ENCODE measurements at regions not wholly inside any gene's neighbourhood (a gene's known extent, or its start where the extent isn't known, plus 50 kb on each side); places are given as distances from the start of the nearest gene placed in this dataset.
A peak's percentile ranks its signal among the peaks of the same experiment; 100 is the strongest.

DNA sequence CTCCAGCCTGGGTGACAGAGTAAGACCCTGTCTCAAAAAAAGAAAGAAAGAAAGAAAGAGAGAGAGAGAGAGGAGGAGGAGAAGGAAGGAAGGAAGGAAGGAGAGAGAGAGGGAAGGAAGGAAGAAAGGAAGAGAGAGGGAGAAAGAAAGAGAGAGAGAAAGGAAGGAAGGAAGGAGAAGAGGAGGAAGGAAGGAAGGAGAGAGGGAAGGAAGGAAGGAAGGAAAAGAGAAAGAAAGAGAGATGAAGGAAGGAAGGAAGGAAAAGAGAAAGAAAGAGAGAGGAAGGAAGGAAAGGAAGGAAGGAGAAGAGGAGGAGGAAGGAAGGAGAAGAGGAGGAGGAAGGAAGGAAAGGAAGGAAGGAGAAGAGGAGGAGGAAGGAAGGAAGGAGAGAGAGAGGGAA is 82.2 kb upstream of the ATP1B1 start:
- Histone ChIP-seq H3K36me3 (no peaks in the 10 kb centered on the region), H3K27me3 (replicated peaks; ENCODE audit: insufficient read depth) (no peaks in the 10 kb centered on the region), H3K4me3 (no peak overlapping the region), H3K27ac (no peak overlapping the region), H3K9me3 (no peaks in the 10 kb centered on the region), H3K4me1 (ENCODE audit: control insufficient read depth in 1 of 2, low read depth in 2 of 2) (peaks cover 0 to 6% of the 10 kb centered on the region in 2 donors)
- DNase-seq (ENCODE audit: low spot score) (no peak), ATAC-seq (ENCODE audit: insufficient number of reproducible peaks, low FRiP score, low read depth) (no peak)
- TF ChIP-seq CTCF (IDR thresholded peaks at IDR 0.05) = no peak

DNA sequence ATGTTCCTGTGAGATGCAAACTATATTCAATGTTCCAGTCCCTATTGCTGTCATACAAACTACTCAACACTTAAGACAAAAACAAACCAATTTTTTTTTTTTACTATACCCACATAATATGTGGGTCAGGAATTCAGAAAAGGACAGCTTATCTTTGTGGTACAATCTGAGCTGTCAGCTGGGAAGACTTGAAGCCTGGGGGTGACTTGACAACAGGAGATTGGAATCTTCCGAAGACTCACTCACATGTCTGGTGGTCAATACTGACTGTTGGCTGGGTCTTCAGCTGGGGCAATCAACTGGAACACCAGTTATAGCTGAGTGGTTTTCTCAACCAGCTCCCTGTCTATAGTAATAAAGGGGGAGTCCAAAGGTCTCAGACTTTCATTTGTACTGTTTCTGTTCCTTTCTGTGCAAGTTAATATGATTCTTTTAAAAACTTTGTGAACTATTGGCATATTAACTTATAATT is 81.7 kb upstream of the ATP1B1 start:
- no peaks in the 10 kb centered on the region for H3K27me3 ChIP-seq (replicated peaks; ENCODE audit: insufficient read depth)
- H3K27ac ChIP-seq = no peak overlapping the region
- DNase-seq (ENCODE audit: low spot score) = no peak
- ATAC-seq (ENCODE audit: insufficient number of reproducible peaks, low FRiP score, low read depth) = no peak
- TF ChIP-seq CTCF (IDR thresholded peaks at IDR 0.05) = no peak
- H3K4me1 ChIP-seq (ENCODE audit: control insufficient read depth in 1 of 2, low read depth in 2 of 2) = peaks cover 0 to 6% of the 10 kb centered on the region in 2 donors
- no peak overlapping the region for H3K4me3 ChIP-seq
- no peaks in the 10 kb centered on the region for H3K9me3 ChIP-seq
- no peaks in the 10 kb centered on the region for H3K36me3 ChIP-seq

DNA sequence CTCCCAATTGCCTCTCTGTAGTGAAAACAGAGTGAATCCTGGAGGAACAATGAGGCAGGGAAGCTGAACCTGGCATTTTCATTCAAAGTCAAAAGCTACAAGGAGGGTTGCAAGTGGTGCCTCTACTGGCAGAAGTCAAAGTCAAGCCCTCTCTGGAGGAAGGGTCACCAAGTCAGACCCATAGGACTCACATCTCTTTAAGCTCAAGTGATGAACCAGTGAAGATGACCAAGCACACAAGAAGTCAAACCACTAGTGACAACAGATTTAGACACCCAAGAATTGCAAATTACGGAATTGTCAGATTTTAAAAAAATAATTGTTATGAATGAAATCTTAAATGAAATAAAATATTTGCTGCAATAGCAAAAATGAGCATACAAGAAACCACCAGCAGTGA is 81.1 kb upstream of the ATP1B1 start:
- Histone ChIP-seq H3K9me3 (no peaks in the 10 kb centered on the region), H3K27me3 (replicated peaks; ENCODE audit: insufficient read depth) (no peaks in the 10 kb centered on the region), H3K4me3 (no peak overlapping the region), H3K4me1 (ENCODE audit: control insufficient read depth in 1 of 2, low read depth in 2 of 2) (peaks cover 0 to 6% of the 10 kb centered on the region in 2 donors), H3K27ac (no peak overlapping the region), H3K36me3 (no peaks in the 10 kb centered on the region)
- DNase-seq (ENCODE audit: low spot score) (no peak), ATAC-seq (ENCODE audit: insufficient number of reproducible peaks, low FRiP score, low read depth) (no peak)
- TF ChIP-seq CTCF (IDR thresholded peaks at IDR 0.05) = no peak

GRCh38 chr1:169027607-169028320 is 78.7 kb upstream of the ATP1B1 start:
- H3K4me3 ChIP-seq = no peak overlapping the region
- H3K9me3 ChIP-seq = no peaks in the 10 kb centered on the region
- no peaks in the 10 kb centered on the region for H3K36me3 ChIP-seq
- no peaks in the 10 kb centered on the region for H3K27me3 ChIP-seq (replicated peaks; ENCODE audit: insufficient read depth)
- TF ChIP-seq CTCF (IDR thresholded peaks at IDR 0.05) = no peak
- DNase-seq (ENCODE audit: low spot score) (no peak), ATAC-seq (ENCODE audit: insufficient number of reproducible peaks, low FRiP score, low read depth) (no peak)
- H3K4me1 ChIP-seq (ENCODE audit: control insufficient read depth in 1 of 2, low read depth in 2 of 2) = peaks cover 0 to 6% of the 10 kb centered on the region in 2 donors
- no peak overlapping the region for H3K27ac ChIP-seq

DNA sequence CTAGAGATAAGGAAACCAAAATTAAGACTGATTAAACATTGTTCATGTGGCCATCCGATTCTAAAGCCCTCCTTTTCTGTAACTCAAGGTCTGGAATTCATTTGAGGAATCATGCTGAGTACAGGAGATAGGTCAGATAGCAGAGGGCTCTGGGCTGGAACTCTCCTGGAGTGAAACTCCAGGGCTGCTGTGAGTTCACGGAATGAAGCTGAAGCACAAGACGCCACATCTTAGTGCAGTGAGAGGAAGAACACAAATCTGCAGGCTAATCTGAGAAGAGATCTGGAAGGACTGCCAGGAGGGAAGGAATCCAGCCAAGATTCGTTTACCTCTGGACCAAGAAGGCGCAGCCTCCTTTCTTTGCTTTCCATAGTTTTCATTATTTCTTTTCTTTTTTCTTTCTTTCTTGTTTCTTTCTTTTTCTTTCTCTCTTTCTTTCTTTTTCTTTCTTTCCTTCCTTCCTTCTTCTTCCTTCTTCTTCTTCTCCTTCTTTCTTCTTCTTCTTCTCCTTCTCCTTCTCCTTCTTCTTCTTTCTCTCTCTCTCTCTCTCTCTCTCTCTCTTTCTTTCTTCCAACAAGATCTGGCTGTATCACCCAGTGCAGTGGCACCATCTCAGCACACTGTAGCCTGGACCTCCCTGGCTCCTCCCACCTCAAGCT is 74.8 kb upstream of the ATP1B1 start:
- H3K27me3 ChIP-seq (replicated peaks; ENCODE audit: insufficient read depth) = no peaks in the 10 kb centered on the region
- TF ChIP-seq CTCF (IDR thresholded peaks at IDR 0.05) = no peak

More for the DNA sequence above, 74.8 kb upstream of the ATP1B1 start:
- H3K27ac ChIP-seq = no peak overlapping the region
- ATAC-seq (ENCODE audit: insufficient number of reproducible peaks, low FRiP score, low read depth) (no peak), DNase-seq (ENCODE audit: low spot score) (no peak)
- peak overlapping the region; percentile 32 for H3K4me3 ChIP-seq
- H3K9me3 ChIP-seq = no peaks in the 10 kb centered on the region
- H3K4me1 ChIP-seq (ENCODE audit: control insufficient read depth in 1 of 2, low read depth in 2 of 2) = peaks cover 0 to 6% of the 10 kb centered on the region in 2 donors
- no peaks in the 10 kb centered on the region for H3K36me3 ChIP-seq

Measured in thoracic aorta (tissue), 2 donors.